Panc1 (cell line): ENCODE measurements at regions not wholly inside any gene's neighbourhood (a gene's known extent, or its start where the extent isn't known, plus 50 kb on each side); places are given as distances from the start of the nearest gene placed in this dataset.

Experiments
- POLR2AphosphoS5 ChIP-seq: IDR thresholded peaks from 2 replicates; pipeline ENCODE4 v1.6.1; 2012; ENCODE audit warnings: mild to moderate bottlenecking, low read depth, low read length, moderate library complexity
- SIN3A ChIP-seq: IDR thresholded peaks from 2 replicates; pipeline ENCODE4 v1.6.1; 2012; ENCODE audit warnings: low read depth, mild to moderate bottlenecking, low read length, moderate library complexity, borderline replicate concordance; ENCODE audit not compliant: insufficient read depth
- TF ChIP-seq, protein P1 (sequence below): fragments of 450-650 bp; IDR thresholded peaks from 2 replicates; pipeline ENCODE4 v1.5.1; 2017; ENCODE audit warnings: mild to moderate bottlenecking

DNA sequence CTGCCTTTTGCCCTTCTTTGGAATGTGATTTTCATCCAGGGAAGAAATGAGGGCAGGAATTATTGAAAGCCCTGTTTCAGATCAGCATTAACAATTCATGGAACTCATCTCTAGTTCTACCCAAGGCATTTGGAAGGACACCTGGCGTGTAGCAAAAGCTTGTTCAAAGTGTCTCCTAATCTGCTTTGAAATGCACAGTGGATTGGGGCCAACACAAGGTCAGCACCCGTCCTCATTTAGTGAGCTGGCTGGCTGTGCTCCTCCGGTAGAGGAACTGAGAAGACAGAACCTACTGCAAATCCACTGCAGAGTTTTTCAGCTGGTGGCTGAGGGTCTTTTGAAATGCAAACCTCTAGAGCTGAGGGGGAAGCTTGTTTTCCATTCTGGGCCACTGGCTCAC lies 141.6 kb upstream of the STT3B start:
- TF ChIP-seq, protein P1, sequence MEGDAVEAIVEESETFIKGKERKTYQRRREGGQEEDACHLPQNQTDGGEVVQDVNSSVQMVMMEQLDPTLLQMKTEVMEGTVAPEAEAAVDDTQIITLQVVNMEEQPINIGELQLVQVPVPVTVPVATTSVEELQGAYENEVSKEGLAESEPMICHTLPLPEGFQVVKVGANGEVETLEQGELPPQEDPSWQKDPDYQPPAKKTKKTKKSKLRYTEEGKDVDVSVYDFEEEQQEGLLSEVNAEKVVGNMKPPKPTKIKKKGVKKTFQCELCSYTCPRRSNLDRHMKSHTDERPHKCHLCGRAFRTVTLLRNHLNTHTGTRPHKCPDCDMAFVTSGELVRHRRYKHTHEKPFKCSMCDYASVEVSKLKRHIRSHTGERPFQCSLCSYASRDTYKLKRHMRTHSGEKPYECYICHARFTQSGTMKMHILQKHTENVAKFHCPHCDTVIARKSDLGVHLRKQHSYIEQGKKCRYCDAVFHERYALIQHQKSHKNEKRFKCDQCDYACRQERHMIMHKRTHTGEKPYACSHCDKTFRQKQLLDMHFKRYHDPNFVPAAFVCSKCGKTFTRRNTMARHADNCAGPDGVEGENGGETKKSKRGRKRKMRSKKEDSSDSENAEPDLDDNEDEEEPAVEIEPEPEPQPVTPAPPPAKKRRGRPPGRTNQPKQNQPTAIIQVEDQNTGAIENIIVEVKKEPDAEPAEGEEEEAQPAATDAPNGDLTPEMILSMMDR: no peak
- TF ChIP-seq POLR2AphosphoS5: no peak
- no peak for TF ChIP-seq SIN3A
